LNCaP clone FGC (cell line): ENCODE measurements at regions not wholly inside any gene's neighbourhood (a gene's known extent, or its start where the extent isn't known, plus 50 kb on each side); places are given as distances from the start of the nearest gene placed in this dataset.
A peak's percentile ranks its signal among the peaks of the same experiment; 100 is the strongest.

ENCODE experiments used
- DNase-seq: peaks from one replicate; pipeline ENCODE4 v3.0.0-alpha.2; 2011; ENCODE audit warnings: low read depth
- H3K4me3 ChIP-seq: 2 replicates; pipeline ENCODE4 v1.5.1; 2011; ENCODE audit warnings: mild to moderate bottlenecking, low read depth, low read length, control low read depth
- CTCF ChIP-seq: IDR thresholded peaks from 2 replicates; pipeline ENCODE4 v1.5.1; 2012; ENCODE audit warnings: mild to moderate bottlenecking; ENCODE audit not compliant: control insufficient read depth, insufficient read depth; ENCODE audit errors: extremely low read depth

GRCh38 chrX:36508042-36508441, 500.1 kb upstream of the FAM47C start:
- DNase-seq = no peak
- H3K4me3 ChIP-seq = no peak overlapping the region
- no peak for TF ChIP-seq CTCF

GRCh38 chrX:36510736-36511135, 497.4 kb upstream of the FAM47C start:
- TF ChIP-seq CTCF = no peak
- DNase-seq = no peak

DNA sequence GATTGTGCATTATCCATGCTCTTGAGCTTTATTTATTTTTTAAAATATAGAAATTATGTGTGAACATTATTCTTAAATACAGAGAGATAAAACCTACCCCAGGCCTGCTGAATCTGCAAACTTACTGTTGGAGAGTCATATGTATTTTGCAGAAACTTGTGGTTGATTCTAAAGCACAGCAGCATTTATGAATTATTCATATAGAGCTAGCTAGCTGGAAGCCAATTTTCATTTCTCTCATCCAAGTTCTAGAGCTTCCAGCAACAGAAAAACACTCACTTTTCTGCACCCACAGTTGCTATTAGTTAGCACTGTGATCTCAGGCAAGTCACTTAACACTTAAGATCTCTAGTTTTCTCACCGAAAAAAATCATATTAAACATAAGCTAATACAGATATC, 479.5 kb upstream of the FAM47C start:
- DNase-seq = no peak
- TF ChIP-seq CTCF = no peak
- no peak overlapping the region for H3K4me3 ChIP-seq

More at GRCh38 chrX:36510736-36511135, 497.4 kb upstream of the FAM47C start:
- H3K4me3 ChIP-seq = no peak overlapping the region

DNA sequence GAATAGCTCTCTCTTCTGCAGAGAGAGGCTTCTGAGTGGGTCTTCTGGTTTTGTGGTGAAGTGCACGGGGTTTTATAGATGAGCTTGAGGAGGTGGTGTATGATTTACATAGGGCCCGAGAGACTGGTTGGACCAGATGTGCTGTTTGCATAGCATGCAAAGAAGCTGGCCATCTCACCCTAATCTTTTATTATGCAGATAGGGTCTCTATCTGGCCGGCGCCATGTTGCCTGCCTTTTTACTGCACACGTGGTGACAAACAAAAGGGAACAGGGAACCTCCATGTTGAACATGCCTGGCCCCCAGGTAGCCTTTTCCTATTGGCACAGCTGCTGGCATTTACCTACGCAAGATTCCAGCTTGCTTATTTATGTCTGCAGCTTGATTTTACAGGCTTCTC, 473.3 kb upstream of the FAM47C start:
- DNase-seq = peak; percentile 88
- no peak for TF ChIP-seq CTCF
- no peak overlapping the region for H3K4me3 ChIP-seq

GRCh38 chrX:36543499-36543898, 464.7 kb upstream of the FAM47C start:
- TF ChIP-seq CTCF = no peak
- H3K4me3 ChIP-seq = no peak overlapping the region
- DNase-seq = peak; percentile 79

- no peak overlapping the region for H3K4me3 ChIP-seq
- no peak for DNase-seq
- no peak for TF ChIP-seq CTCF
Observed at GRCh38 chrX:36562986-36563385, 445.2 kb upstream of the FAM47C start.

DNA sequence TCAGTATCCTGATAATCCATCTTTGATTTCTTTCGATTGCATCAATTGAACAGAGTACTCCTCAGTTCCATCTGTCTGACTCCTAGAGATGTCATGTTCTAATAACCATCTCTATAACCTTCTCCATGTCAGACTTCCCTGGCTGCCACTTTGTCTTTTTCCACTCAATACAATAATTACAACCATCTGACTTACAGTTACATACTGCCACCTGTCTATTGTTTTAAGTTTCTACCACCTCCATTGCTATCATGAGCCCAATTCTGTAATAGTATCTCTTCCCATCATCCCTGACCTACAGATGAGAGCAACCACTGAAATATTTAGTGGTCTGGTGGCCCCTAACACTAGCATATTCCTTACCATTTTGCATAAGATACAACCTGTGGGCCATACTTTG, 439.2 kb upstream of the FAM47C start:
- TF ChIP-seq CTCF = peak; percentile 34
- no peak for DNase-seq
- no peak overlapping the region for H3K4me3 ChIP-seq
